Hematopoietic multipotent progenitor cell treated with erythropoietin and hydrocortisone succinate and interleukin-3 and kit ligand, for 4 days (in vitro differentiated cells): ENCODE measurements at regions not wholly inside any gene's neighbourhood (a gene's known extent, or its start where the extent isn't known, plus 50 kb on each side); places are given as distances from the start of the nearest gene placed in this dataset.
"Not testable (repeated sequence)": the region's sequence is repeated elsewhere in the genome, so short reads cannot be mapped to it uniquely, and the experiment has no call there.

ENCODE experiments used
- DNase-seq: peaks from one replicate; pipeline ENCODE4 v3.0.0-alpha.2; 2015

DNA sequence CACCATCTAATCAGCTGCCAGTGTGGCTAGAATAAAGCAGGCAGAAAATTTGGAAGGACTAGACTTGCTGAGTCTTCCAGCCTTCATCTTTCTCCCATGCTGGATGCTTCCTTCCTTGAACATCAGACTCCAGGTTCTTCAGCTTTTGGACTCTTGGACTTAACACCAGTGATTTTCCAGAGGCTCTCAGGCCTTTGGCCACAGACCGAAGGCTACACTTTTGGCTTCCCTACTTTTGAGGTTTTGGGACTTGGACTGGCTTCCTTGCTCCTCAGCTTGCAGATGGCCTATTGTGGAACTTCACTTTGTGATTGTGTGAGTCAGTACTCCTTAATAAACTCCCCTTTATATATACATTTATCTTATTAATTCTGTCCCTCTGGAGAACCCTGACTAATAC lies 129.8 kb upstream of the MB21D2 start:
- DNase-seq, result not testable (repeated sequence)

DNA sequence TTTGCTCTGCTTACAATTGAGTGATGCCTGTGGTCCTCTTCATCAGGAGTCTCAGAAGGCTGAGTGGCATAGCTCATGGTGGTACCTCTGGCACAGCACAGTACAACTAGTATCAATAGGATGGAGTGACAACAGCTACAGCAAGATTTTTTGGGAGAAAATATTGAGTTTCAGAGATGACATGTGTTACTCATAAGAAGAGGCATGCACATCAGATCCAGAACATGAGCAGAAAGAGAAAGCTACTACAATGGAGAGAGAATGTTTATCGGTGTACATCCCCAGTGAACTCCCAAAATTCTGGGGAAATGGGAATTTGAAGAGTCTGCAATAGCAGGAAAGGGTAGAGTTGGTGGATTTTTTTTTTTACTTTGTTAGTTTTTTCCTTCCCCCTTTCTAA lies 130.5 kb upstream of the MB21D2 start:
- no peak for DNase-seq

- no peak for DNase-seq
Measured at GRCh38 chr3:193049935-193050334, 132.3 kb upstream of the MB21D2 start.

DNA sequence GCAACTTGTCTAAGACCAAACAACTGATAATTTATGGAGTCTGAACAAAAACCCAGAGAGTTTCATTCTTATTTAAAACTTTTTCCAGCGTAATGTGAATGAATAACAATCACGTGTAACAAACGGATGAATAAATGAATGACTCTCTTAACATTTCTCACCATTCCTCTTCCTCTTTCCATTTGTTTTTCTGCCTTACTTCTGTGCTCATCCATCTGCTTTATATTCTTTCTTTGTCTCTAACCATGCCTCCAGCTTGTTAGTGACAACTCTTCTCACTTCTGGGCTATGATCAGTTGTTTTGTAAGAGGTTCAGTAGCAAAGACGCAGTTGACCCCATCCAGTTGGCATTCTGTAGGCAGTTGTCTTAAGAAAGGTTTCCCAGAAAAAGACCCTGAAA lies 133.7 kb upstream of the MB21D2 start:
- DNase-seq, result no peak

DNA sequence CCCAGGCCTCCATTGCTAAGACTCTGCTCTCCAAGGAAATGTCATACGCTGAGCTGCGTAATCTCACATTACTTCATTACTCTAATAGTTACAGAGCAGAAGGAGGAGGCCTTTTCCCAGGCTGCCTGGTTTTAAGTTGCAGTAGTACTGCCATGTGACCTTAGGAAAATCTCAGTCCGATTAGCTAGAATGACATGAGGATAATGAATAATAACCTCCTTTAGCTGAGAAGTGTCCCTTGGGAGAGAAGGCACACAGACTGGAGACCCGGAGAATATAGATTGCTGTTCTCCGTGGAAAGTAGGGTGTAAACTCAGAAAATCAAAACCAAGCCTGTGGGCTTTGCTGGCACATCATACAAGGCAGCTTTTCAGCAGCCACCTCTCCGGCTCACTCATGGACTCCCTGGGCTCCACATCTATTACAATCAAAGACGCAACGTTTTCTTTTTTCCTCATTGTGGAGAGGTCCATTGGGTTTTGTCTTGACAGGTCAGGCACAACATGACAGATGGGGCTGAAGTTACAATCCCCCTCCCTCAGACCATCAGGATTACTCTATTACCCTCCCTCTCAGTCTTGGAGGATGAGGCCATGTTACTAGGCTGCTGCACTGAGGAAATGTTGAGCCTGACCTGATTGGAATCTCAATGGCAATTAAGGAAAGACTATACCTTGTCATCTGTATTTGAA lies 134.8 kb upstream of the MB21D2 start:
- DNase-seq, result no peak

DNA sequence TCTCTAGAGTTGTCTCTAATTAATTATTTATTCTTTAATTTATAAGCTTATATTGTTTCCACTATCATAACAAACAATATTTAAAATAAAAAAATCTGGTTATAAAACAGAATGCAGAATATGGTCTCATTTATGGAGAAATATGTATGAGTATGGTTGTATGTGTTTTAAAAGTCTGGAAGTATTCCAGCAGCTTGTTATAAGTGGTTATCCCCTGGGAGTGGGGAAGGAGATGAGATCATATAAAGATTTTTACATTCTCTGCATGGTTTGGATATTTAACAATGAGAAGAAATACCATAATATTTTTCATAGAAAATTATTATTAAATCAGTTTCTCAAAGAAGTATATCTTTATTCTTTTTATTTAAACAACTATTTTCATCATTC lies 135.4 kb upstream of the MB21D2 start:
- no peak for DNase-seq

GRCh38 chr3:193055352-193055751 lies 137.7 kb upstream of the MB21D2 start:
- no peak for DNase-seq

GRCh38 chr3:193057616-193058015 lies 140.0 kb upstream of the MB21D2 start:
- no peak for DNase-seq

- no peak for DNase-seq
Measured at GRCh38 chr3:193060748-193061546, 143.3 kb upstream of the MB21D2 start.

GRCh38 chr3:193068365-193068764 lies 150.7 kb upstream of the MB21D2 start:
- no peak for DNase-seq

GRCh38 chr3:193069732-193070131 lies 152.1 kb upstream of the MB21D2 start:
- not testable (repeated sequence) for DNase-seq

GRCh38 chr3:193078996-193079753 lies 161.5 kb upstream of the MB21D2 start:
- DNase-seq, result no peak

GRCh38 chr3:193080821-193081365 lies 160.1 kb upstream of the PLAAT1 start:
- DNase-seq, result no peak

DNA sequence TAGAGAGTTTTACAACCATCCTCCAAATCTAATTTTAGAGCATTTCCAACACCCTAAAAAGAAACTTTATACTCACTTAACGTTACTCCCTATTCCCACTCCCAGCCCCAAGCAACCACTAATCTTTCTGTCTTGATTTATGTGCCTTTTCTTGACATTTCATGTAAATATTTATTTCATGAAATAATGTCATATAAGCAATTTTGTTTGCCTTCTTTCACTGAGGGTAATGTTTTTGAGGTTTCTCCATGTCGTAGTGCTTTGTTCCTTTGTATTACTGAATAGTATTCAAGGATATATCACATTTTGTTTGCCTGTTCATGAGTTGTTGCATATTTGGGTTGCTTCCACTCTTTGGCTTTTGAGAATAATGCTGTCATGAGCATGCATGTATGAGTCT lies 155.4 kb upstream of the PLAAT1 start:
- DNase-seq, result no peak

DNA sequence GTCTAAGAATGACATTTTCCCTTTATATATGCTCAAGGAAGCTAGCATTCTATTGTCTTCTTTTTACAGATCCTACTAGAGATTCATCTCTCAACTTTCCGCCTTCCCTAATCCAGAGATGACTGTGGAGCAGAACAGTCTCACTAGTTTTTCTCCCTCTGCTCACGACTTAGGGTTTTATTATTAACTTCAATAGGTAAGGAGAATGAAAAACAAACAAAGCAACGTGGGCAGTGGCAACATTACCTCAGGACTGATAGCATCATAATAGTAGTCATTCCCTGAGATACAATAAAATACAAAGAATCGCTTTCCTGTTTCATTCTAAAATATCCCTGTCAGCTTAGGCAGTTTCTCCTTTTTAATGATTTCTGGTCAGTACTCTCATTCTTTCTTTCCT lies 154.3 kb upstream of the PLAAT1 start:
- no peak for DNase-seq

GRCh38 chr3:193087336-193087735 lies 153.7 kb upstream of the PLAAT1 start:
- DNase-seq, result no peak

DNA sequence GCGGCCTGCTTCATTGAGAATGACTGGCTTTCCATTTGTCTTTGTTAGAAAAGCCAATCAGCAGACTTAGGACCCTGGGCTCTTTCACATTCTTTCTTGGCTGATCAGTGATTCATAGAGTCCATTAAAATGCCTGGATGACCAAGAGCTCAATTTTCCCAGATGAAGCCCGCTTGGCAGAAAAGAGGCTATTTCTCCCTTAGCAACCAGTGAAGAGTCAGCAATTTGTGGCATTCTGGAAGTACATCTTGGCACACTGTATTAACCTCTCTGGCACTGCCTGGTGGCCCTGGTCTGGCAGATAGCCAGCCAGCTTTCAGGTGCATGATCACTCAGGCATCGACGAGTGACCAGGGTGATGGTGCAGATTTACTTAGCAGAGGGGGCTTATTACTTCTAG lies 145.7 kb upstream of the PLAAT1 start:
- DNase-seq, result no peak

DNA sequence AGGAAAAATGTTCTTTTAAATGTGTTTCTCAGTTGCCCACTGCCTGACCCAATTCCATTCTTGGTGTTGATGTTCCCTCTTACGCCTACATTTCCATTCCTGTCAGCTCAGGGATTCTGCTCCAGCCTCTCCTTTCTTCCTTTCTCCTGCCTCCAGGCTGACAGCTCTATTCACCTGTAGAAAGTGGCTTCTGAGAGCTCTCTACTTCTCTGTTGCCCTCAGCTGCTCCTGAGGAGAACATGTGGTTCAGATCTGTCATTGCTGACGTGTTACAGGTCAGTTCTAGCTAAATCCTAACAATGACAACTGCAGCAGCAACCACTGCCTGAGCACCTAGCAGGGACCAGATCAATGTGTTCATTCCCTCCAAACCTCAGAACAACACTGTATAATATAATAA lies 144.9 kb upstream of the PLAAT1 start:
- DNase-seq, result no peak

DNA sequence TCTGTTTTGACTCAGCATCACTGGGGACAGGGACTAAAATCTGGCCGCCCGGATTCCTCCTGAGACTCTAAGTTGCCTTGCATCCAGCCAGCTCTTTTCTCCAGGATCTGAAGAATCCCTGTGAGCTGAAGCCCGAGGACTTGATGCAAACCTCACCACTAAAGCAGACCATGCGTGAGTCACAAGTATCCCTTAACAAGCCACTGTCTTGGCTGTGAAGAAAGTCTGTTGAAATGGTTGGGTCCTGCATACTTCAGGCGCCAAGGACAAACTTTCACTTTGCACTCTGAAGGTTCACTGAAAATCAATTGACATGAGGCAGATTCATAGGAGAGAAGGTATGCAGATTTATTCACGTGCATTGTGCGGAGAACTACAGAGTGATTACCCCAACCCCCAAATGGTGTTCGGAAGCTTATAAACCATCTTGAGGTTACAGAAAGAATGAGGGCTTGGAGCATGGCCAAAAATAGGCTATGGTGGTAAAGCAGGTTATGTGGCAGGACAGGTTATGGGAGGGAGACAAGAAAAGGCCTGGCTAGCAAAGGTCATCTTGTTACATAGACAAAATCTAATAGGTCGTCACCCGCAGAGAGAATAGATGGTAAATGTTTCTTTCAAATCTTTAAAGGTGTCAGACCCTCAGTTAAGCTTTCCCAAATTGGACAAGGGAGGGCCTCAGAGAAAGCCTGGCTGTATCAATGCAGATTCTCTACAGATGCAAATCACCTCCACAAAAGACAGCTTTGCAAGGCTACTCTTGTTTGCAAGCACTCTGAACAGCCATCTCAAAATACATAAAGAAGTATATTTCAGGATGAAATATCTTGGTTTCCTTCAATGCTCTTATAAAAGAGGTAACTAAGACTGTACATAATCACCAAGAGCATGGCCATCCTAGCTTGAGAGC lies 126.3 kb upstream of the PLAAT1 start:
- no peak for DNase-seq

DNA sequence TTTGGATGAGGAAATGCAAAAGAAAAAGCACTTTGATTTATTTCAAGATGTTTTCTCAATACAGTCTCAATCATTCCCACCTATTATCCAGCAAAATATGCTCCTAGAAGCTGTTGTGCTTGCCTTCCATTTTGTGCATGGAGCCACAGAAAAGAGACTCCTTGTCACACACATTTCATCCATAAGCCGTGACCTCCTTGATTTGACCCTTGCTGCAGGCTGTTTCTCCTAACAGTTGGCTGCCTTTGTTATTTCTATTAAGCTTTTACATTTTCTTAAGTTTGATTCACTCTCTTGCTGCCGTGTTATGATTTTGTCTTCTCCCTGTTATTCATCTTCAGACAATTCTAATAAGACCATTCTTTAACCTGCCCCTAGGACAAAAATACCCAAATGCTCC lies 124.2 kb upstream of the PLAAT1 start:
- no peak for DNase-seq

DNA sequence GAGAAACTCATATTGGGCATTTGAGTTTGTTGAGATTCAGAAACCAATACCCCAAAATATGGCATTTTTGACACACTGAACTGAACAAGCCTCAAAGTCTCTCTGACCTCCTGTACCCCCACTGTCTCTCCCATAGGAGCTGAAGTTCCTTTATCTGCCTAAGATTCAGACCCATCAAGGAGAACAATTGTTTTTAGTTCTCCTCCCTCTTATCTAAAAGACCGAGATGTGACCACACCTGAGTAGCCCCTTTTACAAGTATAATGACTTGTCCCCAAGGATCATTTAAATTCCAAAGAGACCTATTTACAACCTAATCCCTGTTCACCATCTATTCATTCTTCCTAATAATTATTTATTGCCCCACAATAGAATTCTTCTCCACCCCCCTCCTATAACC lies 122.1 kb upstream of the PLAAT1 start:
- no peak for DNase-seq

GRCh38 chr3:193119926-193120325 lies 121.1 kb upstream of the PLAAT1 start:
- no peak for DNase-seq

- no peak for DNase-seq
Measured at GRCh38 chr3:193124861-193125260, 116.2 kb upstream of the PLAAT1 start.
